ENCODE measurements at regions not wholly inside any gene's neighbourhood (a gene's known extent, or its start where the extent isn't known, plus 50 kb on each side); places are given as distances from the start of the nearest gene placed in this dataset.

GRCh38 chr2:195299600-195299999 lies 357.4 kb upstream of the SLC39A10 start:
- TF ChIP-seq CTCF (IDR thresholded peaks at IDR 0.05) (no peak), POLR2A (IDR thresholded peaks at IDR 0.05) (no peak)
